GM18498 (cell line): ENCODE measurements at regions not wholly inside any gene's neighbourhood (a gene's known extent, or its start where the extent isn't known, plus 50 kb on each side); places are given as distances from the start of the nearest gene placed in this dataset.
"Not testable (repeated sequence)": the region's sequence is repeated elsewhere in the genome, so short reads cannot be mapped to it uniquely, and the experiment has no call there.

Source experiments
- ATAC-seq: cut with Tn5 transposase; IDR thresholded peaks from one replicate; pipeline ENCODE4 v1.9.1; 2021; ENCODE audit warnings: mild to moderate bottlenecking, moderate library complexity; ENCODE audit not compliant: unreplicated experiment

GRCh38 chr12:94817695-94818075 is 167.3 kb upstream of the TMCC3 start:
- peak; percentile 42 for ATAC-seq

- not testable (repeated sequence) for ATAC-seq
Observed at GRCh38 chr12:94817201-94817600, 166.8 kb upstream of the TMCC3 start.

- not testable (repeated sequence) for ATAC-seq
Observed at GRCh38 chr12:94816746-94817145, 166.4 kb upstream of the TMCC3 start.

GRCh38 chr12:94815958-94816357 is 165.6 kb upstream of the TMCC3 start:
- no peak for ATAC-seq

GRCh38 chr12:94815450-94815849 is 165.1 kb upstream of the TMCC3 start:
- no peak for ATAC-seq

GRCh38 chr12:94813314-94813713 is 163.0 kb upstream of the TMCC3 start:
- ATAC-seq: no peak

GRCh38 chr12:94812345-94812744 is 162.0 kb upstream of the TMCC3 start:
- peak; percentile 48 for ATAC-seq

- ATAC-seq: no peak
Observed at GRCh38 chr12:94811611-94812010, 161.3 kb upstream of the TMCC3 start.

- ATAC-seq: no peak
Observed at GRCh38 chr12:94807951-94808350, 157.6 kb upstream of the TMCC3 start.

- ATAC-seq: no peak
Observed at GRCh38 chr12:94806617-94807016, 156.3 kb upstream of the TMCC3 start.

- no peak for ATAC-seq
Observed at GRCh38 chr12:94805749-94806529, 155.6 kb upstream of the TMCC3 start.

GRCh38 chr12:94803939-94804338 is 153.6 kb upstream of the TMCC3 start:
- no peak for ATAC-seq

GRCh38 chr12:94802796-94803195 is 152.4 kb upstream of the TMCC3 start:
- ATAC-seq: no peak

GRCh38 chr12:94801745-94802144 is 151.4 kb upstream of the TMCC3 start:
- ATAC-seq: no peak

GRCh38 chr12:94799136-94799535 is 148.8 kb upstream of the TMCC3 start:
- ATAC-seq: no peak

- ATAC-seq: no peak
Observed at GRCh38 chr12:94798113-94798512, 147.8 kb upstream of the TMCC3 start.

GRCh38 chr12:94795520-94795919 is 145.2 kb upstream of the TMCC3 start:
- no peak for ATAC-seq

GRCh38 chr12:94795044-94795443 is 144.7 kb upstream of the TMCC3 start:
- ATAC-seq: no peak

GRCh38 chr12:94793191-94793595 is 142.8 kb upstream of the TMCC3 start:
- ATAC-seq: no peak

GRCh38 chr12:94792693-94793092 is 142.3 kb upstream of the TMCC3 start:
- ATAC-seq: no peak

GRCh38 chr12:94791933-94792332 is 141.6 kb upstream of the TMCC3 start:
- ATAC-seq: no peak

GRCh38 chr12:94790825-94791224 is 140.5 kb upstream of the TMCC3 start:
- no peak for ATAC-seq

GRCh38 chr12:94790370-94790769 is 140.0 kb upstream of the TMCC3 start:
- no peak for ATAC-seq
